ENCODE measurements at regions not wholly inside any gene's neighbourhood (a gene's known extent, or its start where the extent isn't known, plus 50 kb on each side); places are given as distances from the start of the nearest gene placed in this dataset.

DNA sequence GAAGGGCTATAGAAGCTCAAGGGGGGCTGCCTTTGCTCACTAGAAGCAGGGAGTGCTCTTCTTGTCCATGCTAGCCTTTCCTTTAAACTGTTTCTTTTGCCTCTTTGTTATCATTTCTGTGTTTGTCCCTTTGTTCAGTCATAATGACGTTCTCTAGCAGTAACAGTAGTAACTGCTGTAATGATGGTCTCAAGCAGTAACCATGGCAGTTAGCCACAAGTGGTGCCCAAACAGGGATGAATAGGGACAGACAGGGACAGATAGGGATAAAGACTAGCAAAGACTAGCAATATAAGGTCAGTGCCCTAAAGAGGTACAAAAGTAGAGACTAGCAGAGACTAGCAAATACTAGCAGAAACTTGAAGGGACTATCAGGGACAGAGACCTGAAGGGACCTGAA, 869.0 kb upstream of the PRR20A start:
- no peak for TF ChIP-seq EZH2 (IDR thresholded peaks at IDR 0.05)
- TF ChIP-seq POLR2AphosphoS5 (IDR thresholded peaks at IDR 0.05; ENCODE audit: borderline replicate concordance, low read depth, low read length), result no peak
- TF ChIP-seq FOXP2 (optimal IDR thresholded peaks at IDR 0.05; ENCODE audit: control extremely low read depth, extremely low read length, insufficient read depth), result no peak
